HEK293T (cell line): ENCODE measurements at regions not wholly inside any gene's neighbourhood (a gene's known extent, or its start where the extent isn't known, plus 50 kb on each side); places are given as distances from the start of the nearest gene placed in this dataset.

Experiments
- CTCF ChIA-PET: fragments of 350-600 bp; formaldehyde crosslinking; extraction: SDS; loops from one replicate; lab custom pipeline; 2021; ENCODE audit warnings: antibody characterized with exemption, inconsistent platforms; lab: Yijun Ruan, JAX
- POLR2A ChIA-PET: fragments of 350-600 bp; formaldehyde crosslinking; extraction: SDS; loops from one replicate; lab custom pipeline; 2020; ENCODE audit warnings: antibody characterized with exemption, inconsistent platforms; lab: Yijun Ruan, JAX
- DNase-seq: peaks from one replicate; pipeline ENCODE4 v3.0.0; 2012; ENCODE audit warnings: mixed read lengths; ENCODE audit errors: extremely low spot score
- ARNT ChIP-seq: fragments of 450-650 bp; IDR thresholded peaks from 2 replicates; pipeline ENCODE4 v1.6.1; 2017; ENCODE audit warnings: mild to moderate bottlenecking
- BHLHE40 ChIP-seq: fragments of 450-650 bp; IDR thresholded peaks from 2 replicates; pipeline ENCODE4 v1.6.1; 2016; ENCODE audit warnings: mild to moderate bottlenecking, moderate library complexity, borderline replicate concordance
- CTBP1 ChIP-seq: fragments of 450-650 bp; IDR thresholded peaks from 2 replicates; pipeline ENCODE4 v1.6.1; 2016; ENCODE audit warnings: borderline replicate concordance
- ELF4 ChIP-seq: fragments of 450-650 bp; IDR thresholded peaks from 2 replicates; pipeline ENCODE4 v1.6.1; 2017; ENCODE audit warnings: antibody characterized with exemption
- FOXA1 ChIP-seq: fragments of 450-650 bp; IDR thresholded peaks from 2 replicates; pipeline ENCODE4 v1.6.1; 2016; ENCODE audit warnings: mild to moderate bottlenecking
- FOXK2 ChIP-seq: fragments of 450-650 bp; IDR thresholded peaks from 2 replicates; pipeline ENCODE4 v1.6.1; 2016; ENCODE audit warnings: mild to moderate bottlenecking
- FOXM1 ChIP-seq: fragments of 450-650 bp; IDR thresholded peaks from 2 replicates; pipeline ENCODE4 v1.6.1; 2017; ENCODE audit warnings: mild to moderate bottlenecking, borderline replicate concordance
- HDGF ChIP-seq: fragments of 450-650 bp; IDR thresholded peaks from 2 replicates; pipeline ENCODE4 v1.6.1; 2017; ENCODE audit warnings: antibody characterized with exemption, borderline replicate concordance
- L3MBTL2 ChIP-seq: fragments of 450-650 bp; conservative IDR thresholded peaks from 2 replicates; pipeline ENCODE4 v1.6.1; 2016; ENCODE audit warnings: mild to moderate bottlenecking
- LEF1 ChIP-seq: fragments of 450-650 bp; IDR thresholded peaks from 2 replicates; pipeline ENCODE4 v1.6.1; 2017; ENCODE audit warnings: mild to moderate bottlenecking, borderline replicate concordance
- NFRKB ChIP-seq: fragments of 450-650 bp; IDR thresholded peaks from 2 replicates; pipeline ENCODE4 v1.6.1; 2016; ENCODE audit warnings: mild to moderate bottlenecking, moderate library complexity
- SP1 ChIP-seq: fragments of 450-650 bp; IDR thresholded peaks from 2 replicates; pipeline ENCODE4 v1.6.1; 2017
- SUZ12 ChIP-seq: fragments of 450-650 bp; IDR thresholded peaks from 2 replicates; pipeline ENCODE4 v1.6.1; 2016; ENCODE audit warnings: mild to moderate bottlenecking
- TARDBP ChIP-seq: fragments of 450-650 bp; IDR thresholded peaks from 2 replicates; pipeline ENCODE4 v1.6.1; 2016
- ZNF384 ChIP-seq: fragments of 450-650 bp; IDR thresholded peaks from 2 replicates; pipeline ENCODE4 v1.6.1; 2016
- TF ChIP-seq, protein P1 (sequence below): fragments of 450-650 bp; IDR thresholded peaks from 2 replicates; pipeline ENCODE4 v1.6.1; 2016

DNA sequence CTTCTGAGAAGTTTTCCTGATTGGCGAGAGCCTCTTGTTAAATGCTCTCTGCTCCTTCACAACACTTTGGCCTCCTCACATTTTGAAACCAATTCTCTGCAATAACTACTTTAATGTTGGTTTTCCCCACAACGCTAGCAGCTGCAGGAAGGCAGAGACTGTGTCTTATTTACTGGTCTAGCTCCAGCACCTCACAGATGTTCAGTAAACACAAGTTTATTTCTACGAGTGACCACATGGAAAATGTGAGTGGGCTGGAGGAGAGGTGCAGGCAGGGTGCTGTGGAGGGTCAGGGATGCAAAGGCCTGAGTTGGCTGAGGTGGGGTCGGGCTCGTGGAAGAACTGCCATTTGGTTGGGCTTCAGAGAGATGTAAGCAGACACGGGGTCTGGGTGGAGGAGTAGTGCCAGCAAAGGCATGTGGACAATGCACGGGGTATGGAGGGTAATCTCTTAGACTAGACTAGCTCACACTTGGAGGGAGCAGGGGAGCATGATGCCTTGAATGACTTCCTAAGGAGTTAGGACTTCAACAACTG, 117.4 kb upstream of the RTL1 start:
- POLR2A ChIA-PET = no interaction called here
- no peak for TF ChIP-seq TARDBP

DNA sequence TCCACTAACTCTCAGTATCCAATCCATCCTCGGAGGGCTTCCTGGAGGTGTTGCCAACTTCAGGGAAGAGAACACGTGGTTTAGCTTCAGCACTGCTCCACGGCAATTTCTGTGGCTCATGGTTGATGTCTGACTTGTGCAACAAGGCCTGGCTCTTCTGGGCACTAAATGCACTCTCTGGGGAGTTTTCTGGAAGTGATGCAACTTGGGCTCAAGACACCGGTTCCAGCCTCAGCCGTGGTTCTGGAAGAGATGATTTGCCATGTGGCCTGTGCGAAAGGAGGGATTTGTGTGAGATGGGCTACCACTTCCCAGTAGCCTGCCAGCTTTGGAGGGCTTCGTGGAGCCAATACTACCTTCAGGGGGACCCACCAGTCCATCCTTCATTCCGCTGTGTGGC, 118.6 kb upstream of the RTL1 start:
- DNase-seq = no peak
- TF ChIP-seq FOXM1 = no peak
- no peak for TF ChIP-seq HDGF
- TF ChIP-seq TARDBP = no peak
- TF ChIP-seq SP1 = no peak
- TF ChIP-seq FOXK2 = no peak
- no peak for TF ChIP-seq BHLHE40
- no peak for TF ChIP-seq L3MBTL2
- ChIA-PET CTCF (no interaction called here), POLR2A (no interaction called here)

More for the DNA sequence above, 117.4 kb upstream of the RTL1 start:
- CTCF ChIA-PET = no interaction called here
- DNase-seq = no peak

DNA sequence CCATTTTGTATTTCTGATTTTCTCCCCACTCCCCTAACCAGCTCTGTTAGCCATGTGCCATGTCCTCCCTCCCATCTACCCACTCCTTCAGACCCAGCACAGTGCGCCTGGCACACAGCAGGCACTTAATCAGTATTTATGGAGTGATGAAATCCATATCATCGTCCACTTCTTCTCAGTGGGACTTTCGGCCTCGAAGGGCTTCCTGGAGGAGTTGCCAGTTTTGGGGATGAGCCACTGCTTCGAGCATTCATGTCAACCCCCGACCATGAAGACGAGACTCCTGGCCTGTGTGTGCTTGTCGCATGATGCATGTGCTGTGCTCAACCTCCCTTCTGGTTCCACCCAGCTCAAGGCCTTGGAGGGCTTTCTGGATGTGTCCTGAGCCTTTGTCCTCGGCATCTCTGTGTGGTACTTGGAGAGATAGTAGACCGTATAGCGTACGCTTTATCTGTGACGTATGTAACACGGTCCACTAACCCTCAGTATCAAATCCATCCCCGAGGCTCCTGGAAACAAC, 119.5 kb upstream of the RTL1 start:
- CTCF ChIA-PET = no interaction called here
- DNase-seq = no peak
- no peak for TF ChIP-seq CTBP1
- TF ChIP-seq, protein P1, sequence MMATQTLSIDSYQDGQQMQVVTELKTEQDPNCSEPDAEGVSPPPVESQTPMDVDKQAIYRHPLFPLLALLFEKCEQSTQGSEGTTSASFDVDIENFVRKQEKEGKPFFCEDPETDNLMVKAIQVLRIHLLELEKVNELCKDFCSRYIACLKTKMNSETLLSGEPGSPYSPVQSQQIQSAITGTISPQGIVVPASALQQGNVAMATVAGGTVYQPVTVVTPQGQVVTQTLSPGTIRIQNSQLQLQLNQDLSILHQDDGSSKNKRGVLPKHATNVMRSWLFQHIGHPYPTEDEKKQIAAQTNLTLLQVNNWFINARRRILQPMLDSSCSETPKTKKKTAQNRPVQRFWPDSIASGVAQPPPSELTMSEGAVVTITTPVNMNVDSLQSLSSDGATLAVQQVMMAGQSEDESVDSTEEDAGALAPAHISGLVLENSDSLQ = no peak
- no peak for TF ChIP-seq HDGF
- no peak for TF ChIP-seq BHLHE40
- TF ChIP-seq ELF4 = no peak
- no peak for TF ChIP-seq ZNF384
- no peak for TF ChIP-seq FOXM1
- TF ChIP-seq L3MBTL2 = no peak
- TF ChIP-seq FOXK2 = no peak
- TF ChIP-seq NFRKB = no peak
- no peak for TF ChIP-seq FOXA1
- no peak for TF ChIP-seq SUZ12
- POLR2A ChIA-PET = no interaction called here

GRCh38 chr14:101024686-101025085, 121.2 kb upstream of the RTL1 start:
- POLR2A ChIA-PET = no interaction called here
- CTCF ChIA-PET = no interaction called here
- no peak for TF ChIP-seq L3MBTL2
- TF ChIP-seq FOXK2 = no peak
- TF ChIP-seq, protein P1 = no peak
- no peak for TF ChIP-seq CTBP1
- TF ChIP-seq ZNF384 = no peak
- TF ChIP-seq NFRKB = no peak
- no peak for TF ChIP-seq SUZ12
- no peak for TF ChIP-seq BHLHE40
- no peak for TF ChIP-seq HDGF
- TF ChIP-seq TARDBP = no peak
- no peak for TF ChIP-seq FOXA1
- no peak for TF ChIP-seq FOXM1
- TF ChIP-seq SP1 = no peak
- TF ChIP-seq ARNT = no peak
- TF ChIP-seq LEF1 = no peak
- no peak for TF ChIP-seq ELF4
- no peak for DNase-seq

DNA sequence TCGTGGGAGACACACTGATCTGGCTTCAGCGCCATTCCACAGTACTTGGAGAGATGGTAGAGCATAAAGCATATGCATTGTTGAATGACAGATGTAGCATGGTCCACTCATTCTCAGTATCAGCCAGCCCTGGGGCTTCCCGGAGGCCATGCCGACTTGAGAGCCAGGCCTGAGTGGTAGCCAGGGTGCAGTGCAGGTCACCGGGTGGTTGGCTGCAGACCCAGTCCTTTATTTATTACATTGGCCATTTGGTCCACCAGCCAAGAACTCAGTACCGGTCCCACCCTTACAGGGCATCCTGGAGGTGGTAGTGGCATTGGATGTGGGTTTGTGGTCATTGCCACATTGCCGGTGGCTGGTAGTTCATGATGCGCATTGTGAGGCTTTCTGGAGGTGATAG, 121.6 kb upstream of the RTL1 start:
- ChIA-PET CTCF (no interaction called here), POLR2A (no interaction called here)
- no peak for DNase-seq
- TF ChIP-seq SP1 (no peak), HDGF (no peak), BHLHE40 (no peak), ZNF384 (no peak), FOXK2 (no peak), ARNT (no peak), CTBP1 (no peak), FOXM1 (no peak), SUZ12 (no peak), LEF1 (no peak)

- DNase-seq = no peak
- TF ChIP-seq ELF4 (no peak), LEF1 (no peak), SUZ12 (no peak), SP1 (no peak), CTBP1 (no peak), L3MBTL2 (no peak), NFRKB (no peak), ZNF384 (no peak), ARNT (no peak), BHLHE40 (no peak), FOXM1 (no peak), HDGF (no peak), FOXK2 (no peak), FOXA1 (no peak), TARDBP (no peak)
- TF ChIP-seq, protein P1 = no peak
- ChIA-PET POLR2A (no interaction called here), CTCF (no interaction called here)
Observed at GRCh38 chr14:101025696-101026095, 122.2 kb upstream of the RTL1 start.

DNA sequence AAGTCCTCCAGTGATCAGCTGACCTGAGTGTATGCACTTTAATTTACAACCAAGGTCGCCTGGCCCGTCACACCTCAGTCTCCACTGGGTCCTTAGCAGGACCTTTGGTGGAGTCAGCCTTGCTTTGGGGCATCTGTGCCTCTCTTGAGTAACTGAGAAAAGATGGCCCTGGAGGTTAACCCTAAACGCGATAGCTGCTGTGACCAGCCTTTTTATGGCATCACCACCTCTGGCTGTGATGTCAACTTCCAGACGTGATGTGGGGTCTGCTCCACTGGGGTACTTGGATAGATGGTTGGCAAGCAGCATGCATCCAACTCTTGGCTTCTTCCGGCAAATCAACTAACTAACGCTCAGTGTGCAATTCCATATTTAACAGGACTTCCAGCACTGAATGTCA, 122.8 kb upstream of the RTL1 start:
- no peak for DNase-seq
- ChIA-PET POLR2A (no interaction called here), CTCF (no interaction called here)
- TF ChIP-seq SUZ12 (no peak), FOXM1 (no peak), FOXA1 (no peak), FOXK2 (no peak), TARDBP (no peak)
- TF ChIP-seq, protein P1 = no peak
